ENCODE measurements at regions not wholly inside any gene's neighbourhood (a gene's known extent, or its start where the extent isn't known, plus 50 kb on each side); places are given as distances from the start of the nearest gene placed in this dataset.

DNA sequence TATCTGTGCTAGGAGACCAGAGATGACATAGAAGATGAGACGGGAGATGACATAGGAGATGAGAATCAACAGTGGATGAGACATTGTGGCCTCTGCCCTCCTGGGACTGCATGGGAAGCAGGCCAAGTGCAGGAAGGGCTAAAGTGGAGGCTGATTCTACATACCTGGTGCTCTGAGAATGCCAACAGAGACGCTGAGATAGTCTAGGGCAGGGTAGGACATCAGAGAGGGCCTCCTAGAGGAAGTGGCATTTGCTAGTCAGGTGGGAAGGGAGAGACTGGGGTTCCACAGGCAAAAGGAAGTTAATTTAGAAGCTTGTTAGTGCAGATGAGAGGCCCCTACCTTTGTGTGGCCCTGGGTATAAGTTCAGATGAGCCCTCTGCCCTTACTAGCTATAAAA lies 224.2 kb downstream of the CBLN1 start:
- TF ChIP-seq POLR2A (IDR thresholded peaks at IDR 0.05), result no peak
- no peak for TF ChIP-seq CTCF (IDR thresholded peaks at IDR 0.05)
